Adrenal gland (tissue), 5 donors: ENCODE measurements at regions not wholly inside any gene's neighbourhood (a gene's known extent, or its start where the extent isn't known, plus 50 kb on each side); places are given as distances from the start of the nearest gene placed in this dataset.

Experiments used
- CTCF ChIP-seq, 6 experiments: fragments of 450-650 bp in 4 of 6; fragments of 200-600 bp in 2 of 6; sonication (generic) in 1 of 6; IDR thresholded peaks; 1 replicate in 5 of 6; 2 replicates in 1 of 6; pipeline versions ENCODE4 v1.5.1 to v1.8.0; 2016 to 2021; ENCODE audit warnings: antibody characterized with exemption in 6 of 6, mild to moderate bottlenecking in 2 of 6, moderate library complexity in 1 of 6
- POLR2A ChIP-seq, 2 donors: fragments of 450-650 bp; IDR thresholded peaks; one replicate each; pipeline ENCODE4 v1.6.1; 2017; ENCODE audit warnings: antibody characterized with exemption in 2 of 2, mild to moderate bottlenecking in 2 of 2, moderate library complexity in 1 of 2
- donor health status: DM: no; HTN: no; CAD: no.

- TF ChIP-seq CTCF (IDR thresholded peaks at IDR 0.05) (no peak), POLR2A (IDR thresholded peaks at IDR 0.05) (no peak)
Measured at GRCh38 chr2:234805836-234806235, 146.0 kb upstream of the SH3BP4 start.
